SU-DHL-6 (cell line): ENCODE measurements at regions not wholly inside any gene's neighbourhood (a gene's known extent, or its start where the extent isn't known, plus 50 kb on each side); places are given as distances from the start of the nearest gene placed in this dataset.
"Not testable (repeated sequence)": the region's sequence is repeated elsewhere in the genome, so short reads cannot be mapped to it uniquely, and the experiment has no call there.

Source experiments
- H2AFZ ChIP-seq: fragments of 200-600 bp; sonication (generic); 2 replicates; pipeline ENCODE4 v1.6.1; 2014; ENCODE audit warnings: low read depth, mild to moderate bottlenecking, moderate library complexity, mixed read lengths, antibody characterized with exemption, low read length; ENCODE audit not compliant: severe bottlenecking
- H3F3A ChIP-seq: fragments of 200-600 bp; shearing (Covaris generic); 2 replicates; pipeline ENCODE4 v1.6.0; 2016; ENCODE audit warnings: antibody characterized with exemption, mild to moderate bottlenecking; ENCODE audit not compliant: insufficient read depth
- H3K27ac ChIP-seq: fragments of 200-600 bp; sonication (generic); 2 replicates; pipeline ENCODE4 v1.5.1; 2016; ENCODE audit warnings: low read depth, mild to moderate bottlenecking, low read length, moderate library complexity, mixed read lengths
- H3K27me3 ChIP-seq: fragments of 200-600 bp; sonication (generic), shearing (Covaris generic); 2 replicates; pipeline ENCODE4 v1.6.0; 2014; ENCODE audit warnings: mild to moderate bottlenecking, low read length
- H3K36me3 ChIP-seq: fragments of 200-600 bp; sonication (generic); 2 replicates; pipeline ENCODE4 v1.6.1; 2014; ENCODE audit warnings: mild to moderate bottlenecking, low read length, mixed read lengths
- H3K4me2 ChIP-seq: fragments of 300-600, 200-600 bp; shearing (Covaris generic), sonication (generic); 2 replicates; pipeline ENCODE4 v1.6.0; 2014; ENCODE audit warnings: low read length, low read depth, mild to moderate bottlenecking; ENCODE audit not compliant: poor library complexity, severe bottlenecking
- H3K4me3 ChIP-seq: fragments of 200-600 bp; sonication (generic); 2 replicates; pipeline ENCODE4 v1.5.1; 2014; ENCODE audit warnings: antibody characterized with exemption, low read length, mild to moderate bottlenecking, mixed read lengths; ENCODE audit not compliant: insufficient read depth, poor library complexity, severe bottlenecking
- H3K79me2 ChIP-seq: fragments of 200-600 bp; sonication (generic); 2 replicates; pipeline ENCODE4 v1.6.1; 2014; ENCODE audit warnings: mild to moderate bottlenecking, low read length, moderate library complexity; ENCODE audit not compliant: insufficient read depth
- H3K9ac ChIP-seq: fragments of 200-600 bp; sonication (generic); 2 replicates; pipeline ENCODE4 v1.7.0; 2014; ENCODE audit warnings: mild to moderate bottlenecking, low read length
- H3K9me2 ChIP-seq: fragments of 200-600 bp; sonication (generic); replicated peaks from 2 replicates; pipeline ENCODE4 v1.6.1; 2014; ENCODE audit warnings: low read length; ENCODE audit not compliant: insufficient read depth
- H3K9me3 ChIP-seq: fragments of 200-600 bp; sonication (generic); 2 replicates; pipeline ENCODE4 v1.6.1; 2014; ENCODE audit warnings: low read length, mixed read lengths; ENCODE audit not compliant: insufficient read depth
- H4K20me1 ChIP-seq: fragments of 200-600 bp; sonication (generic); 2 replicates; pipeline ENCODE4 v1.6.1; 2014; ENCODE audit warnings: low read depth, mild to moderate bottlenecking, antibody characterized with exemption, low read length, moderate library complexity, mixed read lengths
- CTCF ChIP-seq: fragments of 200-600 bp; sonication (generic); IDR thresholded peaks from one replicate; pipeline ENCODE4 v1.5.1; 2017; ENCODE audit warnings: antibody characterized with exemption, mild to moderate bottlenecking, low read length, moderate library complexity; ENCODE audit not compliant: insufficient read depth, poor library complexity, severe bottlenecking

GRCh38 chr15:44849701-44850403 is 106.6 kb upstream of the TERB2 start:
- not testable (repeated sequence) for H4K20me1 ChIP-seq, H3K36me3 ChIP-seq, H3K9me2 ChIP-seq, H3K9me3 ChIP-seq, H2AFZ ChIP-seq, H3K27me3 ChIP-seq, H3F3A ChIP-seq, H3K27ac ChIP-seq, H3K9ac ChIP-seq, H3K4me3 ChIP-seq, H3K4me2 ChIP-seq, H3K79me2 ChIP-seq

DNA sequence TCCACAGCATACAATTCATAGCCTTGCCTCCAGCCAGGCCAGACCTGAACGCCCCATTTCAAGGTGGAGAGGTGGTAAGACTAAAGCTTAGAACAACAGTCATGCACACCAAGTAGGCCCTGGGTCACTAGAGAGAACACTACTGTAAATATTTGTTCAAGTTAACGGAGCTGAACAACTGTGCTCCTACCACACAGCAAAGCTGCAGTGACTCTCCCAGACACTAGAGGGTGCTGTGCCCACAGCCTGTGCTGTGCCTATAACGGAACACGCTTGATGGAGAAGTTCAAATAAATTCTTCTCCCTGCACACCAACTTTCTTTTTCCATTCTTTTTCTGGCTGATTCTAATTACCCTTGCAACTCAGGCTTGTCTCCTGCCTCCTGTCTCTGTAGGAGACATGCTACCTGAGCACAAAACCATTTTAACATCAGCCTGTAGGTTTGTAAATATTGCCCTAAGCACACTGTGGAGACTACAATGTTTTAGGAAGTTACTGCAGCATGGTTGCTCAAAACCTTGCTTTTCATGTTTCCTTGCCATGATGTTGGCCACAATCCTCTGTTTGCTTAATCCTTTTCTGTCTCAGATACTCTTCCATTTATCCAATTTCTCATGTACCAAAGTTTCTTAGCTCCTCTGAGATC is 103.1 kb upstream of the TERB2 start:
- not testable (repeated sequence) for H3K36me3 ChIP-seq, H3K4me3 ChIP-seq, H3K9me3 ChIP-seq, H4K20me1 ChIP-seq, H3K79me2 ChIP-seq, H3K27me3 ChIP-seq, H3F3A ChIP-seq, H3K9ac ChIP-seq, H3K9me2 ChIP-seq, H2AFZ ChIP-seq, H3K27ac ChIP-seq
- H3K4me2 ChIP-seq: peak overlapping the region; percentile 18
- peak; percentile 78 for TF ChIP-seq CTCF

DNA sequence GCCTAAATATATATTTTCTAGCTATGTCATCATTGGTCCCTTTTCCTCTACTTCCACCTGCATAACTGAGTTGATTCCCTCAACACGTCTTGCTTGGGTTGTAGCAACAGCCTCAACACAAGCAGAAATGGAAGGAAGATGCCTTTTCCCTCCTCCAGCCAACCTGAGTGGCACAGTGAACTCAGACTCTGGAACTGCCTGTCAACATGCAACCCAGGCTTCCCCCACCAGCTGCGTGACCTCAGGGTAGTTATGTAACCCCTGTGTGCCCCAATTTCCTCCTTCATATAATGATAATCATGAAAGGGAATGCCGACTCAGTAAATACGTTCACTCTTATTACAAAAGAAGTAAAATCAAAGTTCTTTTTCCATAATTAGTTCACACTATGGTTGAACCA is 101.8 kb upstream of the TERB2 start:
- H3K4me2 ChIP-seq, H4K20me1 ChIP-seq: not testable (repeated sequence)

GRCh38 chr15:44856284-44856683 is 100.2 kb upstream of the TERB2 start:
- H3K79me2 ChIP-seq, H3K27ac ChIP-seq, H3K9me2 ChIP-seq, H2AFZ ChIP-seq, H3K4me2 ChIP-seq, H3K36me3 ChIP-seq, H4K20me1 ChIP-seq, H3F3A ChIP-seq, H3K27me3 ChIP-seq, H3K9ac ChIP-seq, H3K4me3 ChIP-seq, H3K9me3 ChIP-seq: not testable (repeated sequence)

More for the DNA sequence above, 101.8 kb upstream of the TERB2 start:
- H2AFZ ChIP-seq, H3K36me3 ChIP-seq, H3K9ac ChIP-seq, H3K4me3 ChIP-seq, H3F3A ChIP-seq, H3K9me3 ChIP-seq, H3K79me2 ChIP-seq, H3K9me2 ChIP-seq, H3K27me3 ChIP-seq, H3K27ac ChIP-seq: not testable (repeated sequence)

DNA sequence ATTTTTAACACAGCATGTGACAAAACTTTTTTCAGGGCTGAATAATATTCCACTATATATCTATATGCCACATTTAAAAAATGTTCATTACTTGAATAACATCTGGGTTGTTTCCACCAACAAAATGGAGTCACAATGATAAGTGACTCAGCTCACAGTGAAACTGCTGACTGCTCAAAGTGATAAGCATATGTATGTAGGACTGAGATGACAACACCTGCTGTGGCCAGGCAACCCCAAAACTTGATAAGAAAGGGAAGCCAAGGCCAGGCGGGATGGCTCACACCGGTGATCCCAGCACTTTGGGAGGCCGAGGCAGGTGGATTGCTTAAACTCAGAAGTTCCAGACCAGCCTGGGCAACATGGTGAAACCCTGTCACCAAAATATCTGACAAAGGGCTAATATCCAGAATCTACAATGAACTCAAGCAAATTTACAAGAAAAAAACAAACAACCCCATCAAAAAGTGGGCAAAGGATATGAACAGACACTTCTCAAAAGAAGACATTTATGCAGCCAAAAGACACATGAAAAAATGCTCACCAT is 99.2 kb upstream of the TERB2 start:
- not testable (repeated sequence) for H3K4me3 ChIP-seq, H3K9me2 ChIP-seq, H3K27ac ChIP-seq, H4K20me1 ChIP-seq, H3K9me3 ChIP-seq, H3K4me2 ChIP-seq, H3K36me3 ChIP-seq, H3K9ac ChIP-seq, H3F3A ChIP-seq, H3K27me3 ChIP-seq, H2AFZ ChIP-seq, H3K79me2 ChIP-seq

DNA sequence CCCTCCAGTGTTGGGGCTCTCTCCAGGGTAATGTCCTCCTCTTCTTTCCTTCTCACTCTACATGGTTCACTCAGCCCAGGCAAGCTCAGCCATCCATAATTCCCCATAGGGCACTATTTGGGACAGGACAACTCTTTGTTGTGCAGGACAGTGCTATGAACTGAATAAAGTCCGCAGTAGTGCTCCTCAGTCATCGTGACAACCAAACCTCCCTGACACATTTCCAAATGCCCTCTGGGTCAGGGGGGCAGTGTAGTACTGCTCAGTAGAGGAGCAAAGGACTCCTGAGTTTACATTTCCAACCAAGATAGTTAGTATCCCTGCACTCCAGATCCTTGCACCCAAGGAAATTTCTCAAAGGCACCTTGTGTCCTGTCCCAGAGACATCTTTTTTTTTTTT is 97.4 kb upstream of the TERB2 start:
- not testable (repeated sequence) for H3K79me2 ChIP-seq, H3K36me3 ChIP-seq, H3K27ac ChIP-seq, H3K4me3 ChIP-seq, H3F3A ChIP-seq, H3K9ac ChIP-seq, H2AFZ ChIP-seq, H3K9me2 ChIP-seq, H3K4me2 ChIP-seq, H3K27me3 ChIP-seq, H4K20me1 ChIP-seq, H3K9me3 ChIP-seq

- not testable (repeated sequence) for H3K4me3 ChIP-seq, H3K27me3 ChIP-seq, H3K9me2 ChIP-seq, H3K79me2 ChIP-seq, H2AFZ ChIP-seq, H3F3A ChIP-seq, H3K36me3 ChIP-seq, H3K4me2 ChIP-seq, H4K20me1 ChIP-seq, H3K27ac ChIP-seq, H3K9me3 ChIP-seq, H3K9ac ChIP-seq
These were observed 96.3 kb upstream of the TERB2 start for GRCh38 chr15:44860168-44860567.
